Uterus (tissue), 3 donors: ENCODE measurements at regions not wholly inside any gene's neighbourhood (a gene's known extent, or its start where the extent isn't known, plus 50 kb on each side); places are given as distances from the start of the nearest gene placed in this dataset.

Experiments used
- DNase-seq, 2 donors: peaks; one replicate each; pipeline ENCODE4 v3.0.0-alpha.2; 2019 to 2020
- H3K27ac ChIP-seq, 2 donors: fragments of 200-600 bp; sonication (generic); 1 replicate in 1 of 2; 2 replicates in 1 of 2; pipeline ENCODE4 v1.5.1; 2016 to 2018
- H3K27me3 ChIP-seq, 2 donors: fragments of 200-600 bp; sonication (generic); one replicate each; pipeline ENCODE4 v1.5.1; 2018 to 2019; ENCODE audit warnings: control low read depth in 1 of 2
- H3K36me3 ChIP-seq, 2 donors: fragments of 200-600 bp; sonication (generic); one replicate each; pipeline ENCODE4 v1.5.1; 2019; ENCODE audit warnings: control low read depth in 1 of 2
- H3K4me1 ChIP-seq, 2 donors: fragments of 200-600 bp; sonication (generic); one replicate each; pipeline ENCODE4 v1.5.1; 2018 to 2019; ENCODE audit warnings: control low read depth in 1 of 2
- H3K4me3 ChIP-seq, 2 donors: fragments of 200-600 bp; sonication (generic); 1 replicate in 1 of 2; 2 replicates in 1 of 2; pipeline ENCODE4 v1.5.1; 2018 to 2019; ENCODE audit warnings: mild to moderate bottlenecking in 1 of 2
- H3K9me3 ChIP-seq, 2 donors: fragments of 200-600 bp; sonication (generic); one replicate each; pipeline ENCODE4 v1.5.1; 2019; ENCODE audit warnings: control low read depth in 1 of 2
- POLR2A ChIP-seq, 2 donors: fragments of 450-650 bp; IDR thresholded peaks; one replicate each; pipeline ENCODE4 v1.6.1; 2016; ENCODE audit warnings: antibody characterized with exemption in 2 of 2, mild to moderate bottlenecking in 1 of 2, moderate library complexity in 1 of 2
- intact Hi-C: fragments of 100-400 bp; cut with DNase I; formaldehyde crosslinking; loops from one replicate; pipeline ENCODE4 v1.15.1; 2023; ENCODE audit warnings: low total_unique reads
- TF ChIP-seq, protein P1 (sequence below), 4 experiments: fragments of 200-600 bp in 2 of 4; fragments of 450-650 bp in 2 of 4; sonication (generic) in 2 of 4; IDR thresholded peaks; one replicate each; pipeline ENCODE4 v1.5.1; 2016 to 2019; ENCODE audit warnings: antibody characterized with exemption in 4 of 4, mild to moderate bottlenecking in 2 of 4, moderate library complexity in 1 of 4
- donor health status: DM: yes; HTN: yes; CAD: no.

- H3K9me3 ChIP-seq: no peaks in the 10 kb centered on the region
- DNase-seq: no peak
- H3K27me3 ChIP-seq: no peaks in the 10 kb centered on the region
- H3K36me3 ChIP-seq: no peaks in the 10 kb centered on the region
- no peak for TF ChIP-seq POLR2A (IDR thresholded peaks at IDR 0.05)
- TF ChIP-seq, protein P1, sequence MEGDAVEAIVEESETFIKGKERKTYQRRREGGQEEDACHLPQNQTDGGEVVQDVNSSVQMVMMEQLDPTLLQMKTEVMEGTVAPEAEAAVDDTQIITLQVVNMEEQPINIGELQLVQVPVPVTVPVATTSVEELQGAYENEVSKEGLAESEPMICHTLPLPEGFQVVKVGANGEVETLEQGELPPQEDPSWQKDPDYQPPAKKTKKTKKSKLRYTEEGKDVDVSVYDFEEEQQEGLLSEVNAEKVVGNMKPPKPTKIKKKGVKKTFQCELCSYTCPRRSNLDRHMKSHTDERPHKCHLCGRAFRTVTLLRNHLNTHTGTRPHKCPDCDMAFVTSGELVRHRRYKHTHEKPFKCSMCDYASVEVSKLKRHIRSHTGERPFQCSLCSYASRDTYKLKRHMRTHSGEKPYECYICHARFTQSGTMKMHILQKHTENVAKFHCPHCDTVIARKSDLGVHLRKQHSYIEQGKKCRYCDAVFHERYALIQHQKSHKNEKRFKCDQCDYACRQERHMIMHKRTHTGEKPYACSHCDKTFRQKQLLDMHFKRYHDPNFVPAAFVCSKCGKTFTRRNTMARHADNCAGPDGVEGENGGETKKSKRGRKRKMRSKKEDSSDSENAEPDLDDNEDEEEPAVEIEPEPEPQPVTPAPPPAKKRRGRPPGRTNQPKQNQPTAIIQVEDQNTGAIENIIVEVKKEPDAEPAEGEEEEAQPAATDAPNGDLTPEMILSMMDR (IDR thresholded peaks at IDR 0.05): no peak
- no peak overlapping the region for H3K4me3 ChIP-seq
- intact Hi-C loops: no loop called here
- H3K27ac ChIP-seq: no peak overlapping the region
- no peaks in the 10 kb centered on the region for H3K4me1 ChIP-seq
These were observed 381.3 kb downstream of the SOX11 start for GRCh38 chr2:6073191-6074088.

DNA sequence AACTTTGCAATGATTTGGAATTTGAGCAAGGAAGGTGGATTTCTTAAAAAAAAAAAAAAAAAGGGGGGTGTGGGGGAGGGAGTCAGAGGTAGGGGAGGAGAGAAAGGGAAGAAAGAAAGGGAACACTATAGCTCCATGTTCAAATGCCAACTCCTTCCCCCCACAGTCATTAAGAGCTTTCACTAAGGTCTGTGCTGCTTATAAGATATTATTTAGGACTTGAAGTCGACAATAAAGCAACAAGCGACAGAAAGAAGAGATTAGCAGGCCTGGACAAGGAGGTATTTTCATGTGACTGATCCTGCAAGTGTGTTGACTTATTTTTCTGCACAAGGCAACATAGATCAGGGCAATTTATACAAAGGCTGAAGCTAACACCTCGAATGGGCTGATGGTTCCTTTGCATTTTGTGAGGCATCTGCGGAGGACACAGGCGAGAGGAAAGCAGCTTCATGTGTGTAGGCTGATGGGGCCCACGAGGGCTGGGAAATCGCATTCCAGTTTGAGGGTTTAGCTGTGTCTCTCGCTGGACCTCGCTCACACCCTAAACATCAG is 382.0 kb downstream of the SOX11 start:
- intact Hi-C loops: no loop called here
- H3K27me3 ChIP-seq: no peaks in the 10 kb centered on the region
- H3K4me1 ChIP-seq: no peaks in the 10 kb centered on the region
- TF ChIP-seq, protein P1 (IDR thresholded peaks at IDR 0.05): no peak
- no peak for TF ChIP-seq POLR2A (IDR thresholded peaks at IDR 0.05)
- no peaks in the 10 kb centered on the region for H3K36me3 ChIP-seq
- H3K4me3 ChIP-seq: no peak overlapping the region
- no peaks in the 10 kb centered on the region for H3K9me3 ChIP-seq
- no peak overlapping the region for H3K27ac ChIP-seq
- no peak for DNase-seq

- no peak for DNase-seq
These were observed 385.4 kb downstream of the SOX11 start for GRCh38 chr2:6077585-6077984.

GRCh38 chr2:6078414-6078813 is 386.2 kb downstream of the SOX11 start:
- Histone ChIP-seq H3K4me3 (no peak overlapping the region), H3K27me3 (no peaks in the 10 kb centered on the region), H3K27ac (no peak overlapping the region), H3K9me3 (no peaks in the 10 kb centered on the region), H3K4me1 (no peaks in the 10 kb centered on the region), H3K36me3 (no peaks in the 10 kb centered on the region)
- no peak for DNase-seq
- no peak for TF ChIP-seq POLR2A (IDR thresholded peaks at IDR 0.05)
- TF ChIP-seq, protein P1 (IDR thresholded peaks at IDR 0.05): no peak
- intact Hi-C loops: no loop called here

More at GRCh38 chr2:6077585-6077984, 385.4 kb downstream of the SOX11 start:
- TF ChIP-seq POLR2A (IDR thresholded peaks at IDR 0.05): no peak
- TF ChIP-seq, protein P1 (IDR thresholded peaks at IDR 0.05): no peak
- H3K27ac ChIP-seq: no peak overlapping the region
- H3K27me3 ChIP-seq: no peaks in the 10 kb centered on the region
- no peak overlapping the region for H3K4me3 ChIP-seq
- intact Hi-C loops: no loop called here
- no peaks in the 10 kb centered on the region for H3K9me3 ChIP-seq
- H3K4me1 ChIP-seq: no peaks in the 10 kb centered on the region
- no peaks in the 10 kb centered on the region for H3K36me3 ChIP-seq

DNA sequence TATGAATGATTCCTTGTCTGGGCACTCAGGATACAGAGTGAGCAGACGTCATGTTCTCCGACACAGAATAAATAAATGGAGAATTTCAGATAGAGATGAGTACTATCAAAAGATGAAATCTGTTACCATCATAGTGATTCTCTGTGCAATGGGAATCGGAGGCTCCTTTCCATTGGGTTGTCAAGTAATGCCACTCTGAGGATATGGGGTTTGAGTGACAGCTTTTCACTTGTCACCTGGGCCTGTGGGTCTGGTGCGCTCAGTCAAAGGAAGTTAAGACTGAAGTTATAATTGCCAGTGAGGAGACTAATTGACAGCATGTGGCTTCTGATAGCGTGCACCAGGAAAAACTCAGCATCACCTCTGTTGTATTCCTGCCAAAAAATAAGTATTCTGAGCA is 387.2 kb downstream of the SOX11 start:
- no peaks in the 10 kb centered on the region for H3K4me1 ChIP-seq
- intact Hi-C loops: no loop called here
- H3K9me3 ChIP-seq: no peaks in the 10 kb centered on the region
- DNase-seq: no peak
- TF ChIP-seq, protein P1 (IDR thresholded peaks at IDR 0.05): no peak
- no peak for TF ChIP-seq POLR2A (IDR thresholded peaks at IDR 0.05)
- H3K27ac ChIP-seq: no peak overlapping the region
- H3K27me3 ChIP-seq: no peaks in the 10 kb centered on the region
- H3K4me3 ChIP-seq: no peak overlapping the region
- H3K36me3 ChIP-seq: no peaks in the 10 kb centered on the region
